ENCODE measurements at regions not wholly inside any gene's neighbourhood (a gene's known extent, or its start where the extent isn't known, plus 50 kb on each side); places are given as distances from the start of the nearest gene placed in this dataset.

- POLR2A ChIA-PET, result no interaction called here
- H3K36me3 ChIP-seq (ENCODE audit: control insufficient read depth, insufficient read depth, low read length), result no peaks in the 10 kb centered on the region
- no peaks in the 10 kb centered on the region for H3K4me1 ChIP-seq (ENCODE audit: control insufficient read depth, insufficient read depth, low read length)
- H3K9me3 ChIP-seq (ENCODE audit: control insufficient read depth, insufficient read depth, low read depth, low read length), result no peaks in the 10 kb centered on the region
- no peak; the same call in 1 of the 2 replicates for ATAC-seq
- intact Hi-C loops (cut with micrococcal nuclease; ENCODE audit: unreplicated experiment), result no loop called here
- TF ChIP-seq CTCF (IDR thresholded peaks at IDR 0.05) (peak; percentile 13; the same call in 1 of the 2 replicates), REST (IDR thresholded peaks at IDR 0.05; ENCODE audit: insufficient read depth in 1 of 2, low read depth in 2 of 2, low read length in 1 of 2) (no peak), POLR2AphosphoS5 (IDR thresholded peaks at IDR 0.05; ENCODE audit: low read depth, low read length) (no peak)
- BruUV-seq (replicated peaks), result no TSS peak
- H3K4me3 ChIP-seq (ENCODE audit: low read depth in 2 of 2, low read length in 2 of 2), result no peak overlapping the region
- no peak overlapping the region for H3K27ac ChIP-seq (ENCODE audit: low read length)
- no peaks in the 10 kb centered on the region for H3K27me3 ChIP-seq (ENCODE audit: control insufficient read depth, insufficient read depth, low read length)
- CTCF ChIA-PET, result no interaction called here
- DNase-seq (ENCODE audit: low read depth, low spot score), result no peak
- in situ Hi-C loops (cut with HindIII; ENCODE audit: low pct_unique_long_range_greater_than_20kb, low sequenced_read_pairs), result no loop called here
These were observed 412.1 kb downstream of the KLF12 start for GRCh38 chr13:73722120-73722519.

- in situ Hi-C loops (cut with HindIII; ENCODE audit: low pct_unique_long_range_greater_than_20kb, low sequenced_read_pairs) (no loop called here), intact Hi-C loops (cut with micrococcal nuclease; ENCODE audit: unreplicated experiment) (no loop called here)
- Histone ChIP-seq H3K4me1 (ENCODE audit: control insufficient read depth, insufficient read depth, low read length) (no peaks in the 10 kb centered on the region), H3K27ac (ENCODE audit: low read length) (no peak overlapping the region), H3K4me3 (ENCODE audit: low read depth in 2 of 2, low read length in 2 of 2) (no peak overlapping the region), H3K36me3 (ENCODE audit: control insufficient read depth, insufficient read depth, low read length) (no peaks in the 10 kb centered on the region), H3K27me3 (ENCODE audit: control insufficient read depth, insufficient read depth, low read length) (no peaks in the 10 kb centered on the region), H3K9me3 (ENCODE audit: control insufficient read depth, insufficient read depth, low read depth, low read length) (no peaks in the 10 kb centered on the region)
- DNase-seq (ENCODE audit: low read depth, low spot score) (no peak), ATAC-seq (no peak)
- no TSS peak for BruUV-seq (replicated peaks)
- TF ChIP-seq REST (IDR thresholded peaks at IDR 0.05; ENCODE audit: insufficient read depth in 1 of 2, low read depth in 2 of 2, low read length in 1 of 2), result no peak
- no peak for TF ChIP-seq POLR2AphosphoS5 (IDR thresholded peaks at IDR 0.05; ENCODE audit: low read depth, low read length)
- no peak for TF ChIP-seq TCF7L2 (IDR thresholded peaks at IDR 0.05; ENCODE audit: low read depth, low read length)
- TF ChIP-seq SIN3A (IDR thresholded peaks at IDR 0.05; ENCODE audit: borderline replicate concordance, insufficient read depth, low read depth, low read length), result no peak
- no peak for TF ChIP-seq CTCF (IDR thresholded peaks at IDR 0.05)
- ChIA-PET POLR2A (no interaction called here), CTCF (no interaction called here)
These were observed 412.6 kb downstream of the KLF12 start for GRCh38 chr13:73721571-73721970.
